ENCODE measurements at regions not wholly inside any gene's neighbourhood (a gene's known extent, or its start where the extent isn't known, plus 50 kb on each side); places are given as distances from the start of the nearest gene placed in this dataset.
"Not testable (repeated sequence)": the region's sequence is repeated elsewhere in the genome, so short reads cannot be mapped to it uniquely, and the experiment has no call there.

DNA sequence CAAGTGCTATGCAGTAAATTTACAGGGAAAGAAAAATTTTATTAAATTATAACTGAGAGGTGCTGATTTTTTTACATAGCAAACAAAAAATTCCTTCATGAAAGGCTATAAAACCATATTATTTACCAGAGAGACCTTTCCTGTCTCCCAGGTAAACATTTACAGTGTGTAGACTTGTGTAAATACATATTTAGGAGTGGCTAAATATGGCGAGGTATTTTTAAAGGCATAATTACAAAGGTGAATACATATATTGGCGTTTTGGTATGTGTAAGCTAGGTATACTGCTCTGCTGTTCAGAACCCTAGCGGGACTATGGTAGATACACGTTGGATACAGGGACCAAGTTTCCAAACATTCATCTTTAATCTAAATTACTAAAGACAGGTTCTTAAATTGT lies 170.6 kb upstream of the MEF2C start:
- Mint-ChIP-seq H3K27me3 (ENCODE audit: unreplicated experiment) (no peaks in the 10 kb centered on the region), H3K4me1 (ENCODE audit: low read depth, unreplicated experiment) (peaks cover 7% of the 10 kb centered on the region), H3K36me3 (ENCODE audit: unreplicated experiment) (peaks cover 17% of the 10 kb centered on the region), H3K27ac (ENCODE audit: unreplicated experiment) (no peak overlapping the region), H3K9me3 (ENCODE audit: unreplicated experiment) (peaks cover 4% of the 10 kb centered on the region), H3K4me3 (ENCODE audit: unreplicated experiment) (no peak overlapping the region)
- no peak for DNase-seq
- TF ChIP-seq, protein P1, sequence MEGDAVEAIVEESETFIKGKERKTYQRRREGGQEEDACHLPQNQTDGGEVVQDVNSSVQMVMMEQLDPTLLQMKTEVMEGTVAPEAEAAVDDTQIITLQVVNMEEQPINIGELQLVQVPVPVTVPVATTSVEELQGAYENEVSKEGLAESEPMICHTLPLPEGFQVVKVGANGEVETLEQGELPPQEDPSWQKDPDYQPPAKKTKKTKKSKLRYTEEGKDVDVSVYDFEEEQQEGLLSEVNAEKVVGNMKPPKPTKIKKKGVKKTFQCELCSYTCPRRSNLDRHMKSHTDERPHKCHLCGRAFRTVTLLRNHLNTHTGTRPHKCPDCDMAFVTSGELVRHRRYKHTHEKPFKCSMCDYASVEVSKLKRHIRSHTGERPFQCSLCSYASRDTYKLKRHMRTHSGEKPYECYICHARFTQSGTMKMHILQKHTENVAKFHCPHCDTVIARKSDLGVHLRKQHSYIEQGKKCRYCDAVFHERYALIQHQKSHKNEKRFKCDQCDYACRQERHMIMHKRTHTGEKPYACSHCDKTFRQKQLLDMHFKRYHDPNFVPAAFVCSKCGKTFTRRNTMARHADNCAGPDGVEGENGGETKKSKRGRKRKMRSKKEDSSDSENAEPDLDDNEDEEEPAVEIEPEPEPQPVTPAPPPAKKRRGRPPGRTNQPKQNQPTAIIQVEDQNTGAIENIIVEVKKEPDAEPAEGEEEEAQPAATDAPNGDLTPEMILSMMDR (IDR thresholded peaks at IDR 0.05; ENCODE audit: partially characterized antibody, unreplicated experiment) = no peak

DNA sequence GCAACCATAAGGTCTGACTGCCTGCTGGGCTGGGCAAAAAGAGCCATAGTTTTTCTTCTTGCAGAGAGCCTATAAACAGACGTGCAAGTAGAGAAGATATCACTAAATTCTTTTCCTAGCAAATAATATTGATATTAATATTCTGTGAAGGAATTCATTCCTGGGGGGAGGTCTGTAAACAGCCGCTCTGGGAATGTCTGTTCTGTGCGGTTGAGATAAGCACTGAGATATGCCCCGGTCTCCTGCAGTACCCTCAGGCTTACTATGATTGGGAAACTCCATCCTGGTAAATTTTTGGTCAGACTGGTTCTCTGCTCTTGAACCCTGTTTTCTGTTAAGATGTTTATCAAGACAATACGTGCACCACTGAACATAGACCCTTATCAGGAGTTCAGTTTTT lies 167.1 kb upstream of the MEF2C start:
- not testable (repeated sequence) for H3K4me3 Mint-ChIP-seq (ENCODE audit: unreplicated experiment); H3K4me1 Mint-ChIP-seq (ENCODE audit: low read depth, unreplicated experiment); H3K27ac Mint-ChIP-seq (ENCODE audit: unreplicated experiment); DNase-seq; H3K27me3 Mint-ChIP-seq (ENCODE audit: unreplicated experiment); H3K9me3 Mint-ChIP-seq (ENCODE audit: unreplicated experiment)
- peaks cover 17% of the 10 kb centered on the region for H3K36me3 Mint-ChIP-seq (ENCODE audit: unreplicated experiment)

DNA sequence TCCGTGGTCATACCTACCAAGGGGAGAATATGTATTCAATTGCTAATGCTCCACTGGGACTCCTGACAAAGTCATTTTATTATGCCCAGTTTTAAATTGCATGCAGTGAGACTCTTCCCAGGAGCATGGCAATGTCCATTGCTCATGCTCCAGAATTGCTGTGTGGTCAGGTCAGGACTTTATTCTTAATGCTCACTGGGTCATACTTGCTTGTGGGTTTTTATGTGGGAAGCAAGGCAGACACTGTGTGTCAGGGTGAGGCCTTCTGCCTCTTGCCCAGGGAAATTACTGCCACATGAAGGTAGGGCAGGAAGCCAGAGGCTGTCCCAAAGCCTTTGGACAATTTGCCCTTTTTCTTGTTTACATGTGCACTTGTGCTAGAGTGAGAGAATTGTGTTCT lies 164.6 kb upstream of the MEF2C start:
- DNase-seq = no peak
- TF ChIP-seq, protein P1 (IDR thresholded peaks at IDR 0.05; ENCODE audit: partially characterized antibody, unreplicated experiment) = no peak
- Mint-ChIP-seq H3K4me3 (ENCODE audit: unreplicated experiment) (no peak overlapping the region), H3K36me3 (ENCODE audit: unreplicated experiment) (peaks cover 17% of the 10 kb centered on the region), H3K4me1 (ENCODE audit: low read depth, unreplicated experiment) (peaks cover 11% of the 10 kb centered on the region), H3K27me3 (ENCODE audit: unreplicated experiment) (no peaks in the 10 kb centered on the region), H3K9me3 (ENCODE audit: unreplicated experiment) (peaks cover 4% of the 10 kb centered on the region), H3K27ac (ENCODE audit: unreplicated experiment) (no peak overlapping the region)

DNA sequence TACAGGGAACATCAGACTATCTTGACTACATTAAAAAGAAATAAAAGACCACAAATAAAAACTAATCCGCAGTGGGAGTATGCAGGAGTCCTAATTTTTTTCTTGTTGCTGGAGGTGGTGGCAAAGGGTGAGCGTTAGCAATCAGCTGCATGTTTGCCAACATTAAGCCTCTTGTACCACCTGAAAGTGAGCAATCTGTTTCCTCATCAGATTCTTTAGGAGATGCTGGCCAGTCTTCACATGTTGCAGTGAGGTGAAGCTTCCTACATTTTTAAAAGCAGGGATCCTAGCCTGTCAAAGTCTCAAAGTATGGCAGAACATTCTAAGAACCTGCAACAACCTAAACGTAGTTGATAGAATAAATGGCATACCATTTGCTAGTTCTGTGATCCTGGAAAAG lies 162.2 kb upstream of the MEF2C start:
- Mint-ChIP-seq H3K4me1 (ENCODE audit: low read depth, unreplicated experiment) (peaks cover 28% of the 10 kb centered on the region), H3K27ac (ENCODE audit: unreplicated experiment) (no peak overlapping the region), H3K9me3 (ENCODE audit: unreplicated experiment) (peaks cover 3% of the 10 kb centered on the region), H3K36me3 (ENCODE audit: unreplicated experiment) (peaks cover 9% of the 10 kb centered on the region), H3K27me3 (ENCODE audit: unreplicated experiment) (no peaks in the 10 kb centered on the region), H3K4me3 (ENCODE audit: unreplicated experiment) (no peak overlapping the region)
- TF ChIP-seq, protein P1 (IDR thresholded peaks at IDR 0.05; ENCODE audit: partially characterized antibody, unreplicated experiment) = no peak
- DNase-seq = no peak

DNA sequence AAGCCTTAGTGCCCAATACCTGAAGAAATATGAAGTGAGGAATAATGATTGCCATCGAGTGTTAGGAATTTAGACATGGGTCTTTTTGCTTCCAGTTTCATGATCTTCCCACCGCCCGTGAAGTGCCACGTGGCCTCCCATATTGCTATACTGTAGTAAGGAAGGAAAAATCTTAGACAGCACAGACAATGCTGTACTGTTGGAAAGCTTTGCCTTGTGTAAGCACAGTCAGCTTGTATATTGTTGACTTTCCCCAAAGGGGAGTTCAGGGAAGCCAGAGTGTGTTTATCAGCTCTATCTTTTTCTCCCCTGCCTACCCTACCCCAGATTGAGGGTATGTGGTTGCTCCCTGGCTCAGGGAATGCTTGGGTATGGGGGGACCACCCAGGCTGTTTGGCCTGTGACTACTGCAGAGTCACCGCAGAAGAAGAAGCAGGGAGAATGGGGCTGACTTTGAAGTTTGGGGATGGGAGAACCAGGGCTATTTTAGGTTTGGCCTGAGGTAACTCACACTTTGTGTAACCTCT lies 161.8 kb upstream of the MEF2C start:
- Mint-ChIP-seq H3K4me1 (ENCODE audit: low read depth, unreplicated experiment) (peaks cover 30% of the 10 kb centered on the region), H3K36me3 (ENCODE audit: unreplicated experiment) (peaks cover 4% of the 10 kb centered on the region), H3K4me3 (ENCODE audit: unreplicated experiment) (no peak overlapping the region), H3K27ac (ENCODE audit: unreplicated experiment) (no peak overlapping the region), H3K9me3 (ENCODE audit: unreplicated experiment) (peaks cover 3% of the 10 kb centered on the region), H3K27me3 (ENCODE audit: unreplicated experiment) (no peaks in the 10 kb centered on the region)
- TF ChIP-seq, protein P1 (IDR thresholded peaks at IDR 0.05; ENCODE audit: partially characterized antibody, unreplicated experiment) = no peak
- DNase-seq = no peak
